ENCODE measurements at regions not wholly inside any gene's neighbourhood (a gene's known extent, or its start where the extent isn't known, plus 50 kb on each side); places are given as distances from the start of the nearest gene placed in this dataset.

GRCh38 chr14:53355581-53356112 is 202.5 kb upstream of the DDHD1 start:
- no peak for DNase-seq (ENCODE audit: low read depth)

- DNase-seq (ENCODE audit: low read depth), result no peak
Measured at GRCh38 chr14:53354336-53354735, 201.2 kb upstream of the DDHD1 start.

- no peak for DNase-seq (ENCODE audit: low read depth)
Measured at GRCh38 chr14:53350866-53351265, 197.7 kb upstream of the DDHD1 start.

- DNase-seq (ENCODE audit: low read depth), result no peak
Measured at GRCh38 chr14:53350429-53350828, 197.3 kb upstream of the DDHD1 start.

- no peak for DNase-seq (ENCODE audit: low read depth)
Measured at GRCh38 chr14:53346988-53347387, 193.9 kb upstream of the DDHD1 start.

GRCh38 chr14:53341324-53341723 is 188.2 kb upstream of the DDHD1 start:
- no peak for DNase-seq (ENCODE audit: low read depth)

- no peak for DNase-seq (ENCODE audit: low read depth)
Measured at GRCh38 chr14:53338192-53338591, 185.1 kb upstream of the DDHD1 start.

GRCh38 chr14:53336729-53337128 is 183.6 kb upstream of the DDHD1 start:
- no peak for DNase-seq (ENCODE audit: low read depth)

- DNase-seq (ENCODE audit: low read depth), result no peak
Measured at GRCh38 chr14:53333809-53334208, 180.7 kb upstream of the DDHD1 start.

- DNase-seq (ENCODE audit: low read depth), result no peak
Measured at GRCh38 chr14:53331921-53332320, 178.8 kb upstream of the DDHD1 start.

- DNase-seq (ENCODE audit: low read depth), result no peak
Measured at GRCh38 chr14:53331247-53331646, 178.1 kb upstream of the DDHD1 start.

- no peak for DNase-seq (ENCODE audit: low read depth)
Measured at GRCh38 chr14:53330441-53330840, 177.3 kb upstream of the DDHD1 start.

GRCh38 chr14:53328841-53329240 is 175.7 kb upstream of the DDHD1 start:
- DNase-seq (ENCODE audit: low read depth), result no peak

GRCh38 chr14:53327716-53328115 is 174.6 kb upstream of the DDHD1 start:
- DNase-seq (ENCODE audit: low read depth), result no peak

- DNase-seq (ENCODE audit: low read depth), result no peak
Measured at GRCh38 chr14:53325176-53325806, 172.2 kb upstream of the DDHD1 start.

- DNase-seq (ENCODE audit: low read depth), result no peak
Measured at GRCh38 chr14:53316504-53316903, 163.4 kb upstream of the DDHD1 start.

GRCh38 chr14:53310412-53310811 is 157.3 kb upstream of the DDHD1 start:
- DNase-seq (ENCODE audit: low read depth), result no peak

- DNase-seq (ENCODE audit: low read depth), result no peak
Measured at GRCh38 chr14:53306911-53307310, 153.8 kb upstream of the DDHD1 start.

- peak; percentile 21 for DNase-seq (ENCODE audit: low read depth)
Measured at GRCh38 chr14:53306267-53306721, 153.2 kb upstream of the DDHD1 start.

- DNase-seq (ENCODE audit: low read depth), result no peak
Measured at GRCh38 chr14:53304726-53305381, 151.7 kb upstream of the DDHD1 start.

GRCh38 chr14:53295985-53296582 is 143.0 kb upstream of the DDHD1 start:
- no peak for DNase-seq (ENCODE audit: low read depth)

GRCh38 chr14:53295372-53295771 is 142.2 kb upstream of the DDHD1 start:
- no peak for DNase-seq (ENCODE audit: low read depth)

GRCh38 chr14:53286301-53286700 is 133.2 kb upstream of the DDHD1 start:
- DNase-seq (ENCODE audit: low read depth), result no peak
